ENCODE measurements at regions not wholly inside any gene's neighbourhood (a gene's known extent, or its start where the extent isn't known, plus 50 kb on each side); places are given as distances from the start of the nearest gene placed in this dataset.

- no peak for TF ChIP-seq CTCF (IDR thresholded peaks at IDR 0.05 in 2 of 3, conservative IDR thresholded peaks at IDR 0.05 in 1 of 3; ENCODE audit: borderline replicate concordance in 1 of 3, insufficient read depth in 1 of 3, low read depth in 2 of 3, low read length in 2 of 3)
- no peak for TF ChIP-seq YY1 (IDR thresholded peaks at IDR 0.05; ENCODE audit: extremely low read depth, insufficient replicate concordance, low read depth, low read length)
Measured at GRCh38 chr20:4384961-4385360, 135.9 kb upstream of the ADRA1D start.
